GM21723 (cell line): ENCODE measurements at regions not wholly inside any gene's neighbourhood (a gene's known extent, or its start where the extent isn't known, plus 50 kb on each side); places are given as distances from the start of the nearest gene placed in this dataset.

Experiments
- ATAC-seq: cut with Tn5 transposase; IDR thresholded peaks from one replicate; pipeline ENCODE4 v1.9.1; 2021; ENCODE audit warnings: mild to moderate bottlenecking, moderate library complexity; ENCODE audit not compliant: unreplicated experiment

GRCh38 chr22:49660321-49660720 lies 167.4 kb downstream of the BRD1 start:
- ATAC-seq, result no peak

- no peak for ATAC-seq
Observed at GRCh38 chr22:49659924-49660315, 167.8 kb downstream of the BRD1 start.

GRCh38 chr22:49659281-49659923 lies 168.3 kb downstream of the BRD1 start:
- no peak for ATAC-seq

- no peak for ATAC-seq
Observed at GRCh38 chr22:49658902-49659280, 168.8 kb downstream of the BRD1 start.

- no peak for ATAC-seq
Observed at GRCh38 chr22:49657974-49658590, 169.6 kb downstream of the BRD1 start.

- ATAC-seq, result peak; percentile 64
Observed at GRCh38 chr22:49657275-49657973, 170.2 kb downstream of the BRD1 start.

GRCh38 chr22:49656883-49657274 lies 170.8 kb downstream of the BRD1 start:
- peak; percentile 56 for ATAC-seq

- ATAC-seq, result no peak
Observed at GRCh38 chr22:49656291-49656851, 171.3 kb downstream of the BRD1 start.

GRCh38 chr22:49655168-49655812 lies 172.4 kb downstream of the BRD1 start:
- no peak for ATAC-seq

- ATAC-seq, result no peak
Observed at GRCh38 chr22:49650336-49651241, 177.1 kb downstream of the BRD1 start.

- ATAC-seq, result no peak
Observed at GRCh38 chr22:49649166-49650068, 178.3 kb downstream of the BRD1 start.

- ATAC-seq, result no peak
Observed at GRCh38 chr22:49648053-49648452, 179.6 kb downstream of the BRD1 start.

- no peak for ATAC-seq
Observed at GRCh38 chr22:49647627-49648026, 180.0 kb downstream of the BRD1 start.

GRCh38 chr22:49646876-49647275 lies 180.8 kb downstream of the BRD1 start:
- ATAC-seq, result no peak

- ATAC-seq, result no peak
Observed at GRCh38 chr22:49645791-49646550, 181.7 kb downstream of the BRD1 start.

GRCh38 chr22:49645257-49645656 lies 182.4 kb downstream of the BRD1 start:
- ATAC-seq, result no peak

- no peak for ATAC-seq
Observed at GRCh38 chr22:49643998-49644397, 183.7 kb downstream of the BRD1 start.

GRCh38 chr22:49643466-49643865 lies 184.2 kb downstream of the BRD1 start:
- ATAC-seq, result no peak

- ATAC-seq, result no peak
Observed at GRCh38 chr22:49642741-49643140, 184.9 kb downstream of the BRD1 start.
